ENCODE measurements at regions not wholly inside any gene's neighbourhood (a gene's known extent, or its start where the extent isn't known, plus 50 kb on each side); places are given as distances from the start of the nearest gene placed in this dataset.

DNA sequence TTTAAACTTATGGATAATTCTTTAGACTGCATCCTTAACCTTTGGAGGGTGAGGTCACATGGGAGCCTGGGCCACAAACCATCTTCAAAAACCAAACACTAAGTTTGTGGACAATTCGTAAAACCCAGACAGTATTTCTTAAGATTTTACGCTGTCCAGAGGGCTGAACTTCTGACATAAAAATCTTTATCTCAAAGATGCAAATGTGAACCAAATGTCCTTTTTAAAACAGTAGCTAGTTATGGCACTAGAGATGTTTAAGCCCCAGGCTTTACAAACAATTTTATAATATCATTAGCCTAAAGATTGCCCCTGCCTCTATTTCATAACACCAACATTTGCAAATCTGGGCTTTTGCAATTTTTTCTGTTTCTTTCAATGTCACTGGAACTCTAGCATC is 287.2 kb downstream of the SATB1 start (continued):
- TF ChIP-seq, protein P1, sequence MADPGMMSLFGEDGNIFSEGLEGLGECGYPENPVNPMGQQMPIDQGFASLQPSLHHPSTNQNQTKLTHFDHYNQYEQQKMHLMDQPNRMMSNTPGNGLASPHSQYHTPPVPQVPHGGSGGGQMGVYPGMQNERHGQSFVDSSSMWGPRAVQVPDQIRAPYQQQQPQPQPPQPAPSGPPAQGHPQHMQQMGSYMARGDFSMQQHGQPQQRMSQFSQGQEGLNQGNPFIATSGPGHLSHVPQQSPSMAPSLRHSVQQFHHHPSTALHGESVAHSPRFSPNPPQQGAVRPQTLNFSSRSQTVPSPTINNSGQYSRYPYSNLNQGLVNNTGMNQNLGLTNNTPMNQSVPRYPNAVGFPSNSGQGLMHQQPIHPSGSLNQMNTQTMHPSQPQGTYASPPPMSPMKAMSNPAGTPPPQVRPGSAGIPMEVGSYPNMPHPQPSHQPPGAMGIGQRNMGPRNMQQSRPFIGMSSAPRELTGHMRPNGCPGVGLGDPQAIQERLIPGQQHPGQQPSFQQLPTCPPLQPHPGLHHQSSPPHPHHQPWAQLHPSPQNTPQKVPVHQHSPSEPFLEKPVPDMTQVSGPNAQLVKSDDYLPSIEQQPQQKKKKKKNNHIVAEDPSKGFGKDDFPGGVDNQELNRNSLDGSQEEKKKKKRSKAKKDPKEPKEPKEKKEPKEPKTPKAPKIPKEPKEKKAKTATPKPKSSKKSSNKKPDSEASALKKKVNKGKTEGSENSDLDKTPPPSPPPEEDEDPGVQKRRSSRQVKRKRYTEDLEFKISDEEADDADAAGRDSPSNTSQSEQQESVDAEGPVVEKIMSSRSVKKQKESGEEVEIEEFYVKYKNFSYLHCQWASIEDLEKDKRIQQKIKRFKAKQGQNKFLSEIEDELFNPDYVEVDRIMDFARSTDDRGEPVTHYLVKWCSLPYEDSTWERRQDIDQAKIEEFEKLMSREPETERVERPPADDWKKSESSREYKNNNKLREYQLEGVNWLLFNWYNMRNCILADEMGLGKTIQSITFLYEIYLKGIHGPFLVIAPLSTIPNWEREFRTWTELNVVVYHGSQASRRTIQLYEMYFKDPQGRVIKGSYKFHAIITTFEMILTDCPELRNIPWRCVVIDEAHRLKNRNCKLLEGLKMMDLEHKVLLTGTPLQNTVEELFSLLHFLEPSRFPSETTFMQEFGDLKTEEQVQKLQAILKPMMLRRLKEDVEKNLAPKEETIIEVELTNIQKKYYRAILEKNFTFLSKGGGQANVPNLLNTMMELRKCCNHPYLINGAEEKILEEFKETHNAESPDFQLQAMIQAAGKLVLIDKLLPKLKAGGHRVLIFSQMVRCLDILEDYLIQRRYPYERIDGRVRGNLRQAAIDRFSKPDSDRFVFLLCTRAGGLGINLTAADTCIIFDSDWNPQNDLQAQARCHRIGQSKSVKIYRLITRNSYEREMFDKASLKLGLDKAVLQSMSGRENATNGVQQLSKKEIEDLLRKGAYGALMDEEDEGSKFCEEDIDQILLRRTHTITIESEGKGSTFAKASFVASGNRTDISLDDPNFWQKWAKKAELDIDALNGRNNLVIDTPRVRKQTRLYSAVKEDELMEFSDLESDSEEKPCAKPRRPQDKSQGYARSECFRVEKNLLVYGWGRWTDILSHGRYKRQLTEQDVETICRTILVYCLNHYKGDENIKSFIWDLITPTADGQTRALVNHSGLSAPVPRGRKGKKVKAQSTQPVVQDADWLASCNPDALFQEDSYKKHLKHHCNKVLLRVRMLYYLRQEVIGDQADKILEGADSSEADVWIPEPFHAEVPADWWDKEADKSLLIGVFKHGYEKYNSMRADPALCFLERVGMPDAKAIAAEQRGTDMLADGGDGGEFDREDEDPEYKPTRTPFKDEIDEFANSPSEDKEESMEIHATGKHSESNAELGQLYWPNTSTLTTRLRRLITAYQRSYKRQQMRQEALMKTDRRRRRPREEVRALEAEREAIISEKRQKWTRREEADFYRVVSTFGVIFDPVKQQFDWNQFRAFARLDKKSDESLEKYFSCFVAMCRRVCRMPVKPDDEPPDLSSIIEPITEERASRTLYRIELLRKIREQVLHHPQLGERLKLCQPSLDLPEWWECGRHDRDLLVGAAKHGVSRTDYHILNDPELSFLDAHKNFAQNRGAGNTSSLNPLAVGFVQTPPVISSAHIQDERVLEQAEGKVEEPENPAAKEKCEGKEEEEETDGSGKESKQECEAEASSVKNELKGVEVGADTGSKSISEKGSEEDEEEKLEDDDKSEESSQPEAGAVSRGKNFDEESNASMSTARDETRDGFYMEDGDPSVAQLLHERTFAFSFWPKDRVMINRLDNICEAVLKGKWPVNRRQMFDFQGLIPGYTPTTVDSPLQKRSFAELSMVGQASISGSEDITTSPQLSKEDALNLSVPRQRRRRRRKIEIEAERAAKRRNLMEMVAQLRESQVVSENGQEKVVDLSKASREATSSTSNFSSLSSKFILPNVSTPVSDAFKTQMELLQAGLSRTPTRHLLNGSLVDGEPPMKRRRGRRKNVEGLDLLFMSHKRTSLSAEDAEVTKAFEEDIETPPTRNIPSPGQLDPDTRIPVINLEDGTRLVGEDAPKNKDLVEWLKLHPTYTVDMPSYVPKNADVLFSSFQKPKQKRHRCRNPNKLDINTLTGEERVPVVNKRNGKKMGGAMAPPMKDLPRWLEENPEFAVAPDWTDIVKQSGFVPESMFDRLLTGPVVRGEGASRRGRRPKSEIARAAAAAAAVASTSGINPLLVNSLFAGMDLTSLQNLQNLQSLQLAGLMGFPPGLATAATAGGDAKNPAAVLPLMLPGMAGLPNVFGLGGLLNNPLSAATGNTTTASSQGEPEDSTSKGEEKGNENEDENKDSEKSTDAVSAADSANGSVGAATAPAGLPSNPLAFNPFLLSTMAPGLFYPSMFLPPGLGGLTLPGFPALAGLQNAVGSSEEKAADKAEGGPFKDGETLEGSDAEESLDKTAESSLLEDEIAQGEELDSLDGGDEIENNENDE (IDR thresholded peaks at IDR 0.05; ENCODE audit: insufficient replicate concordance, low read length) = no peak
- no peak for TF ChIP-seq EP300 (IDR thresholded peaks at IDR 0.05; ENCODE audit: borderline replicate concordance in 1 of 2, low read depth in 2 of 2, low read length in 2 of 2)
- no peak for TF ChIP-seq EZH2 (IDR thresholded peaks at IDR 0.05; ENCODE audit: low read depth, low read length, severe bottlenecking)
- TF ChIP-seq HDAC2 (IDR thresholded peaks at IDR 0.05; ENCODE audit: borderline replicate concordance in 1 of 2, low read depth in 2 of 2, low read length in 2 of 2) = no peak
- TF ChIP-seq RXRA (IDR thresholded peaks at IDR 0.05; ENCODE audit: insufficient read depth, low read depth, low read length) = no peak

Data from H1 (cell line).